ENCODE measurements at regions not wholly inside any gene's neighbourhood (a gene's known extent, or its start where the extent isn't known, plus 50 kb on each side); places are given as distances from the start of the nearest gene placed in this dataset.

DNA sequence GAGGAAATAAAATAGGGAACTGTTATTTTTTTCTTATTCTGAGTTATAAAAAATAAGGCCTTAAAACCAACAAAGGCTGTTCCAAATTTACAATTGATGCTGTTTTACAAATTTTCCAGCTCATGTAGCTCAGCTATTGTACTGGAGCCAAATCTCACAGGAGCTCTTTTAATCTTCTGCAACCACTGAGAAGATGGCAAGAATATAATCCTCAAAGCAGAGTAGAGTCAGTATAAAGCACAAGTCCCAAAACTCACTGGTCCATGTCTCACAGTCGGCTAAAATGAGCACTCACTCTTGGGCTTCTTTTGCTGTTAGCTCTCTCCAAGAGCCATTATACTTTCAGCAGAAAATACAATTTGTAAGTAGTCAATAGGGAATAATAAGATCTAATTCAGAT is 1074.4 kb upstream of the PRR20A start:
- no peak overlapping the region for H2BK120ac ChIP-seq (replicated peaks; ENCODE audit: low read depth, low read length)
- H3K14ac ChIP-seq (ENCODE audit: insufficient read length), result no peak overlapping the region
- no peaks in the 10 kb centered on the region for H3K4me1 ChIP-seq (replicated peaks in 1 of 4; ENCODE audit: control insufficient read depth in 3 of 4, insufficient read depth in 4 of 4, low read length in 3 of 4)
- no peak overlapping the region for H3K27ac ChIP-seq (ENCODE audit: low read depth, low read length)
- DNase-seq (ENCODE audit: low read depth in 1 of 2, low spot score in 2 of 2), result no peak
- no peak for FAIRE-seq
- H3K18ac ChIP-seq (ENCODE audit: extremely low read depth, low read length), result no peak overlapping the region
- no peaks in the 10 kb centered on the region for H3K27me3 ChIP-seq (replicated peaks in 1 of 4; ENCODE audit: control insufficient read depth in 3 of 4, extremely low read depth in 1 of 4, insufficient read depth in 3 of 4, low read length in 3 of 4)
- H4K8ac ChIP-seq (ENCODE audit: extremely low read depth, insufficient read depth, low read length), result no peak overlapping the region
- whole genome bisulfite sequencing, 2 experiments (ENCODE audit: extremely low coverage in 1 of 2, insufficient coverage in 1 of 2, insufficient read length in 1 of 2, insufficient replicate concordance in 2 of 2, low coverage in 1 of 2, low lambda C conversion rate in 2 of 2, missing lambda C conversion rate in 1 of 2), result 100% methylated on average over 1 of the region's 1 CpG; no CpG with 5 or more reads in 1 of the 2 experiments
- H3K9ac ChIP-seq (replicated peaks in 1 of 4; ENCODE audit: extremely low read depth in 1 of 4, low read depth in 3 of 4, low read length in 3 of 4), result no peak overlapping the region
- H3K4me2 ChIP-seq (ENCODE audit: insufficient read depth in 1 of 2, low read depth in 2 of 2, low read length in 2 of 2), result no peak overlapping the region
- H3K23ac ChIP-seq (ENCODE audit: insufficient read length), result no peak overlapping the region
- H3K4me3 ChIP-seq (ENCODE audit: extremely low read depth in 1 of 4, insufficient read depth in 2 of 4, low read depth in 3 of 4, low read length in 4 of 4), result no peak overlapping the region
- H3K79me2 ChIP-seq (ENCODE audit: control insufficient read depth in 1 of 2, insufficient read depth in 2 of 2, low read length in 2 of 2), result no peaks in the 10 kb centered on the region
- no peak for TF ChIP-seq KDM5A (IDR thresholded peaks at IDR 0.05; ENCODE audit: low read length)
- no peak for TF ChIP-seq TBP (IDR thresholded peaks at IDR 0.05; ENCODE audit: low read depth, low read length)
- no peak for TF ChIP-seq RXRA (IDR thresholded peaks at IDR 0.05; ENCODE audit: insufficient read depth, low read depth, low read length)
- TF ChIP-seq TCF12 (IDR thresholded peaks at IDR 0.05; ENCODE audit: low read depth, low read length), result no peak
- no peak for TF ChIP-seq SP4 (IDR thresholded peaks at IDR 0.05; ENCODE audit: low read length)
- no peak for TF ChIP-seq BCL11A (IDR thresholded peaks at IDR 0.05; ENCODE audit: low read depth in 2 of 2, low read length in 2 of 2)
- no peak for TF ChIP-seq TAF1 (IDR thresholded peaks at IDR 0.05; ENCODE audit: low read depth, low read length)
- no peak for TF ChIP-seq BACH1 (IDR thresholded peaks at IDR 0.05; ENCODE audit: low read length)
- no peak for TF ChIP-seq GTF2F1 (IDR thresholded peaks at IDR 0.05; ENCODE audit: borderline replicate concordance, low read depth, low read length)
- no peak for TF ChIP-seq TEAD4 (IDR thresholded peaks at IDR 0.05; ENCODE audit: low read depth, low read length)
- TF ChIP-seq EP300 (IDR thresholded peaks at IDR 0.05; ENCODE audit: borderline replicate concordance in 1 of 2, low read depth in 2 of 2, low read length in 2 of 2), result no peak
- H2BK20ac ChIP-seq (ENCODE audit: low read length), result no peak overlapping the region
- H3K23me2 ChIP-seq (ENCODE audit: low read depth, low read length), result no peaks in the 10 kb centered on the region
- CTCF ChIA-PET (ENCODE audit: partially characterized antibody), result interaction anchor here (0.9 kb wide), 1 partner anchor 16 kb away, joined by 3 read pairs; no protein-coding TSS in a partner anchor
- POLR2A ChIA-PET (ENCODE audit: partially characterized antibody), result no interaction called here
- H3K79me1 ChIP-seq (ENCODE audit: low read depth, low read length), result no peaks in the 10 kb centered on the region
- no peak overlapping the region for H3K4ac ChIP-seq (replicated peaks; ENCODE audit: insufficient read length, low read depth, low read length)
- no peak overlapping the region for H2BK15ac ChIP-seq (ENCODE audit: low read length)
- no peaks in the 10 kb centered on the region for H3K36me3 ChIP-seq (ENCODE audit: control insufficient read depth in 2 of 4, insufficient read depth in 4 of 4, low read length in 3 of 4)
- H4K5ac ChIP-seq (ENCODE audit: insufficient read length, low read depth, low read length), result no peak overlapping the region
- no peak overlapping the region for H2BK5ac ChIP-seq (ENCODE audit: low read depth, low read length)
- 0 out of 2 replicates have a peak overlapping the region, but pooled peaks have one; percentile 87 for H2AFZ ChIP-seq (ENCODE audit: low read length)
- no peak overlapping the region for H2BK12ac ChIP-seq (ENCODE audit: low read depth, low read length)
- no peaks in the 10 kb centered on the region for H3K9me3 ChIP-seq (ENCODE audit: insufficient read depth in 2 of 2, low read depth in 1 of 2, low read length in 1 of 2)
- no peaks in the 10 kb centered on the region for H4K20me1 ChIP-seq (replicated peaks in 1 of 2; ENCODE audit: control insufficient read depth in 1 of 2, insufficient read depth in 2 of 2, low read length in 2 of 2)
- H4K91ac ChIP-seq (replicated peaks; ENCODE audit: insufficient read length, low read length), result no peak overlapping the region
- no peak overlapping the region for H2AK5ac ChIP-seq (ENCODE audit: low read depth, low read length)
- H3K56ac ChIP-seq (replicated peaks; ENCODE audit: insufficient read length, low read depth, low read length), result no peak overlapping the region

Data from H1 (cell line).